Liver (tissue), 8 donors: ENCODE measurements at regions not wholly inside any gene's neighbourhood (a gene's known extent, or its start where the extent isn't known, plus 50 kb on each side); places are given as distances from the start of the nearest gene placed in this dataset.

ENCODE experiments used
- DNase-seq: peaks from one replicate; pipeline ENCODE4 v3.0.0-alpha.2; 2017; ENCODE audit warnings: low spot score
- H3K27ac ChIP-seq, 2 donors: one replicate each; pipeline ENCODE4 v1.7.0; 2013; ENCODE audit warnings: inconsistent platforms in 2 of 2, low read length in 2 of 2, control low read depth in 1 of 2, low read depth in 1 of 2, mild to moderate bottlenecking in 1 of 2
- H3K27me3 ChIP-seq, 4 donors: one replicate each; pipeline versions ENCODE4 v1.6.1 to v1.7.0; 2013; ENCODE audit warnings: low read length in 3 of 4, inconsistent platforms in 1 of 4, mild to moderate bottlenecking in 1 of 4, moderate library complexity in 1 of 4; ENCODE audit not compliant: control insufficient read depth in 4 of 4, insufficient read depth in 4 of 4
- H3K36me3 ChIP-seq, 4 donors: one replicate each; pipeline versions ENCODE4 v1.6.1 to v1.7.0; 2013; ENCODE audit warnings: low read length in 3 of 4, mild to moderate bottlenecking in 3 of 4, low read depth in 1 of 4, moderate library complexity in 1 of 4; ENCODE audit not compliant: control insufficient read depth in 4 of 4, insufficient read depth in 3 of 4
- H3K4me1 ChIP-seq, 4 donors: one replicate each; pipeline versions ENCODE4 v1.6.1 to v1.7.0; 2013; ENCODE audit warnings: low read length in 3 of 4, mild to moderate bottlenecking in 3 of 4, moderate library complexity in 1 of 4; ENCODE audit not compliant: control insufficient read depth in 4 of 4, insufficient read depth in 4 of 4
- H3K4me3 ChIP-seq, 3 donors: one replicate each; pipeline versions ENCODE4 v1.6.1 to v1.7.0; 2013; ENCODE audit warnings: low read length in 3 of 3, control low read depth in 1 of 3, low read depth in 1 of 3, mild to moderate bottlenecking in 1 of 3
- H3K9ac ChIP-seq, 2 donors: one replicate each; pipeline ENCODE4 v1.7.0; 2013; ENCODE audit warnings: low read length in 2 of 2, mild to moderate bottlenecking in 2 of 2, moderate library complexity in 2 of 2, control low read depth in 1 of 2, low read depth in 1 of 2
- H3K9me3 ChIP-seq, 4 donors: one replicate each; pipeline versions ENCODE4 v1.6.1 to v1.7.0; 2013; ENCODE audit warnings: low read length in 3 of 4; ENCODE audit not compliant: control insufficient read depth in 4 of 4
- ATF3 ChIP-seq: IDR thresholded peaks from 2 replicates; pipeline ENCODE4 v1.6.1; 2016; ENCODE audit warnings: antibody characterized with exemption
- CTCF ChIP-seq: fragments of 150-350 bp; IDR thresholded peaks from 2 replicates; pipeline ENCODE4 v1.5.1; 2017; ENCODE audit warnings: improper control_type of control experiment, low read depth, low read length; ENCODE audit not compliant: missing input control
- EGR1 ChIP-seq, 2 donors: IDR thresholded peaks; 2 replicates each; pipeline ENCODE4 v1.6.1; 2016 to 2018; ENCODE audit warnings: antibody characterized with exemption in 2 of 2, low read depth in 2 of 2
- FOXA1 ChIP-seq: IDR thresholded peaks from 2 replicates; pipeline ENCODE4 v1.6.1; 2016; ENCODE audit warnings: antibody characterized with exemption
- FOXA2 ChIP-seq: IDR thresholded peaks from 2 replicates; pipeline ENCODE4 v1.6.1; 2016; ENCODE audit warnings: antibody characterized with exemption
- HNF4A ChIP-seq, 2 donors: conservative IDR thresholded peaks; 2 replicates each; pipeline ENCODE4 v1.6.1; 2016; ENCODE audit warnings: antibody characterized with exemption in 2 of 2, mild to moderate bottlenecking in 2 of 2
- HNF4G ChIP-seq: IDR thresholded peaks from 2 replicates; pipeline ENCODE4 v1.6.1; 2016; ENCODE audit warnings: antibody characterized with exemption
- JUND ChIP-seq, 2 donors: IDR thresholded peaks; 2 replicates each; pipeline ENCODE4 v1.6.1; 2016; ENCODE audit warnings: antibody characterized with exemption in 2 of 2
- NR2F2 ChIP-seq: IDR thresholded peaks from 2 replicates; pipeline ENCODE4 v1.6.1; 2016; ENCODE audit warnings: antibody characterized with exemption
- RAD21 ChIP-seq, 2 donors: IDR thresholded peaks; 2 replicates each; pipeline ENCODE4 v1.6.1; 2016; ENCODE audit warnings: antibody characterized with exemption in 2 of 2, mild to moderate bottlenecking in 2 of 2
- REST ChIP-seq: IDR thresholded peaks from 2 replicates; pipeline ENCODE4 v1.6.1; 2016; ENCODE audit warnings: antibody characterized with exemption, mild to moderate bottlenecking
- RXRA ChIP-seq, 2 donors: IDR thresholded peaks; 2 replicates each; pipeline ENCODE4 v1.6.1; 2017 to 2018; ENCODE audit warnings: antibody characterized with exemption in 2 of 2, mild to moderate bottlenecking in 1 of 2
- SP1 ChIP-seq: IDR thresholded peaks from 2 replicates; pipeline ENCODE4 v1.6.1; 2018; ENCODE audit warnings: antibody characterized with exemption, mild to moderate bottlenecking
- TAF1 ChIP-seq: conservative IDR thresholded peaks from 2 replicates; pipeline ENCODE4 v1.6.1; 2016; ENCODE audit warnings: antibody characterized with exemption, mild to moderate bottlenecking
- YY1 ChIP-seq: IDR thresholded peaks from 2 replicates; pipeline ENCODE4 v1.6.1; 2016; ENCODE audit warnings: antibody characterized with exemption, mild to moderate bottlenecking
- WGBS: extraction: QIAGEN DNeasy Blood & Tissue Kit; methylation state at CpG from one replicate; pipeline ENCODE4 v1.1.7; 2013; 5-methylcytosine and 5-hydroxymethylcytosine counted together
- TF ChIP-seq, protein P1 (sequence below): IDR thresholded peaks from 2 replicates; pipeline ENCODE4 v1.6.1; 2016; ENCODE audit warnings: antibody characterized with exemption
- TF ChIP-seq, protein P2 (sequence below): IDR thresholded peaks from 2 replicates; pipeline ENCODE4 v1.6.1; 2016; ENCODE audit warnings: antibody characterized with exemption
- donor health status: healthy.
- donor health status: healthy.
- donor health status: healthy.
- donor health status: healthy.
- donor health status: healthy.

DNA sequence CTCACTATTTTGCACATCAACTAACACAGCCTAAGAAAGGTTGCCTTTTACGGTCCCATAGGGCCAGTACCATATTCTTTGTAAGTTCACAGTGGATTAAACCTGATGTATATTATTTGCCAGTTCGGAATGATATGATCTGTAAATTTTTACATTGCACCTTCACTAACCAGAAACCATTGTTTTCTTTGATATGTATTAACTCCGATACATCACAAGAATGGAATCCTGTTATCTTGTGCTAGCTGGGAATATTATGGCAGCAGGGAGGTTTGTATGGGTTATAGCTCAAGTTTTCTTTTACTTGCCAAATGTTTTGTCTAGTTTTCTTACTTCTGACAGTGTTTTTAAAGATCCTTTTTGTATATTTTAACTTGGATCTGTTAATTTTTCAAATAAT is 51.4 kb upstream of the S1PR1 start:
- no peak for DNase-seq
- Histone ChIP-seq H3K9me3 (no peaks in the 10 kb centered on the region), H3K27ac (no peak overlapping the region), H3K27me3 (no peaks in the 10 kb centered on the region), H3K9ac (no peak overlapping the region), H3K4me1 (peaks cover 0 to 3% (median 0%) of the 10 kb centered on the region in 4 donors), H3K36me3 (no peaks in the 10 kb centered on the region), H3K4me3 (no peak overlapping the region)
- 93% methylated on average over 3 of the region's 3 CpGs for WGBS
- TF ChIP-seq RAD21 (IDR thresholded peaks at IDR 0.05): no peak
- no peak for TF ChIP-seq NR2F2
- no peak for TF ChIP-seq CTCF
- TF ChIP-seq, protein P1, sequence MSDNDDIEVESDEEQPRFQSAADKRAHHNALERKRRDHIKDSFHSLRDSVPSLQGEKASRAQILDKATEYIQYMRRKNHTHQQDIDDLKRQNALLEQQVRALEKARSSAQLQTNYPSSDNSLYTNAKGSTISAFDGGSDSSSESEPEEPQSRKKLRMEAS: no peak
- TF ChIP-seq HNF4A (conservative IDR thresholded peaks at IDR 0.05): no peak
- TF ChIP-seq EGR1 (IDR thresholded peaks at IDR 0.05; ENCODE audit: low read depth in 2 of 2): no peak
- TF ChIP-seq TAF1: no peak

GRCh38 chr1:101183388-101183699 is 53.5 kb upstream of the S1PR1 start:
- no peak for DNase-seq
- TF ChIP-seq HNF4A (conservative IDR thresholded peaks at IDR 0.05) (no peak), ATF3 (no peak), TAF1 (no peak), FOXA1 (no peak), RAD21 (IDR thresholded peaks at IDR 0.05) (no peak), NR2F2 (no peak), CTCF (no peak), YY1 (no peak), HNF4G (no peak), FOXA2 (no peak), JUND (IDR thresholded peaks at IDR 0.05) (no peak), REST (no peak), SP1 (no peak), EGR1 (IDR thresholded peaks at IDR 0.05; ENCODE audit: low read depth in 2 of 2) (no peak), RXRA (IDR thresholded peaks at IDR 0.05) (no peak)
- TF ChIP-seq, protein P2, sequence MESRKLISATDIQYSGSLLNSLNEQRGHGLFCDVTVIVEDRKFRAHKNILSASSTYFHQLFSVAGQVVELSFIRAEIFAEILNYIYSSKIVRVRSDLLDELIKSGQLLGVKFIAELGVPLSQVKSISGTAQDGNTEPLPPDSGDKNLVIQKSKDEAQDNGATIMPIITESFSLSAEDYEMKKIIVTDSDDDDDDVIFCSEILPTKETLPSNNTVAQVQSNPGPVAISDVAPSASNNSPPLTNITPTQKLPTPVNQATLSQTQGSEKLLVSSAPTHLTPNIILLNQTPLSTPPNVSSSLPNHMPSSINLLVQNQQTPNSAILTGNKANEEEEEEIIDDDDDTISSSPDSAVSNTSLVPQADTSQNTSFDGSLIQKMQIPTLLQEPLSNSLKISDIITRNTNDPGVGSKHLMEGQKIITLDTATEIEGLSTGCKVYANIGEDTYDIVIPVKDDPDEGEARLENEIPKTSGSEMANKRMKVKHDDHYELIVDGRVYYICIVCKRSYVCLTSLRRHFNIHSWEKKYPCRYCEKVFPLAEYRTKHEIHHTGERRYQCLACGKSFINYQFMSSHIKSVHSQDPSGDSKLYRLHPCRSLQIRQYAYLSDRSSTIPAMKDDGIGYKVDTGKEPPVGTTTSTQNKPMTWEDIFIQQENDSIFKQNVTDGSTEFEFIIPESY: no peak
- TF ChIP-seq, protein P1: no peak
- Histone ChIP-seq H3K4me3 (no peak overlapping the region), H3K9me3 (no peaks in the 10 kb centered on the region), H3K27ac (no peak overlapping the region), H3K9ac (no peak overlapping the region), H3K27me3 (no peaks in the 10 kb centered on the region), H3K4me1 (peaks cover 0 to 3% (median 1%) of the 10 kb centered on the region in 4 donors), H3K36me3 (no peaks in the 10 kb centered on the region)
- WGBS: 36% methylated on average over 3 of the region's 3 CpGs
